GM12865 (cell line): ENCODE measurements at regions not wholly inside any gene's neighbourhood (a gene's known extent, or its start where the extent isn't known, plus 50 kb on each side); places are given as distances from the start of the nearest gene placed in this dataset.

Source experiments
- DNase-seq: peaks from one replicate; pipeline ENCODE4 v3.0.0; 2010; ENCODE audit warnings: low read depth
- H3K4me3 ChIP-seq: 2 replicates; pipeline ENCODE4 v1.5.1; 2011; ENCODE audit warnings: mild to moderate bottlenecking, low read depth, low read length, control low read depth
- TF ChIP-seq, protein P1 (sequence below): IDR thresholded peaks from 2 replicates; pipeline ENCODE4 v1.5.1; 2011; ENCODE audit warnings: low read length, control low read depth, low read depth, inconsistent platforms; ENCODE audit not compliant: insufficient read depth; ENCODE audit errors: missing control alignments

DNA sequence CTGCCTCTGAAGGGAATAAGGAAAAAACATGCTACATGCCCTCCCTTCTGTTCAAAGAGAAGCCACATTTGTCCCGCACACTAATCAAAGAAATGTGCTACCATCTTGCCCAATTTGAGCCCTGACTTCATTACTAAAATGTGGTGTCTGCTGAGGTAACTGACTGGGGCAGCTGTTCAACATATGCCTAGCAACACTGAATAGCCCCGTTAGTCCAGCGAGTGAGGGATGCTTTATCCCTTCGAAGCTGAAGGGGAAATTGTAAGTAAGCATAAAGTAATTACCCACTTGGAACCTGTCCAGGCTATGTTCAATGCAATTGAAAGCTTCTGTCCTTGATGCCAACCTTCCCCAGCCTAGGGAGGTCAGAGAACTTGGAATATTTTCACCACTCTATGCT is 310.6 kb downstream of the SEC16B start:
- DNase-seq: no peak
- TF ChIP-seq, protein P1, sequence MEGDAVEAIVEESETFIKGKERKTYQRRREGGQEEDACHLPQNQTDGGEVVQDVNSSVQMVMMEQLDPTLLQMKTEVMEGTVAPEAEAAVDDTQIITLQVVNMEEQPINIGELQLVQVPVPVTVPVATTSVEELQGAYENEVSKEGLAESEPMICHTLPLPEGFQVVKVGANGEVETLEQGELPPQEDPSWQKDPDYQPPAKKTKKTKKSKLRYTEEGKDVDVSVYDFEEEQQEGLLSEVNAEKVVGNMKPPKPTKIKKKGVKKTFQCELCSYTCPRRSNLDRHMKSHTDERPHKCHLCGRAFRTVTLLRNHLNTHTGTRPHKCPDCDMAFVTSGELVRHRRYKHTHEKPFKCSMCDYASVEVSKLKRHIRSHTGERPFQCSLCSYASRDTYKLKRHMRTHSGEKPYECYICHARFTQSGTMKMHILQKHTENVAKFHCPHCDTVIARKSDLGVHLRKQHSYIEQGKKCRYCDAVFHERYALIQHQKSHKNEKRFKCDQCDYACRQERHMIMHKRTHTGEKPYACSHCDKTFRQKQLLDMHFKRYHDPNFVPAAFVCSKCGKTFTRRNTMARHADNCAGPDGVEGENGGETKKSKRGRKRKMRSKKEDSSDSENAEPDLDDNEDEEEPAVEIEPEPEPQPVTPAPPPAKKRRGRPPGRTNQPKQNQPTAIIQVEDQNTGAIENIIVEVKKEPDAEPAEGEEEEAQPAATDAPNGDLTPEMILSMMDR: no peak

DNA sequence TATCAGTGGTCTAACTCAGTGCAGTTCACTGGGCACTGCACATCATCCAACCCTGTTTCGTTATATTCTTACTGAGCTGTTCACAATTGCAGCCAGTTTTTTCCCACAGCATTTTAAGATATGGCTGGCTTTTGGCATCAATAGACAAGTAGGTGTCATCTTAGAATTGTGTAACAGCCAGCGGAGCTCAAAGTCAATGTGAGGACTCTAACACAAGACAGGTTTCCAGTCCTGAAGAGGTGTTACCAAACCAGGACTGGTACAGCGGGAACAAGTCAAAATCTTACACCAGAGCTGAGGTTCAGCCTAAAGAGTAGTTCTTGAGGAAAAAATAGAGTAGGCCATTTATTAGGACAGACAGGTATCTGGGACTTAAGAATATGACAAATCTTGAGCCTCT is 313.3 kb downstream of the SEC16B start:
- no peak overlapping the region for H3K4me3 ChIP-seq
- TF ChIP-seq, protein P1: no peak
- no peak for DNase-seq

More for the DNA sequence above, 310.6 kb downstream of the SEC16B start:
- no peak overlapping the region for H3K4me3 ChIP-seq

DNA sequence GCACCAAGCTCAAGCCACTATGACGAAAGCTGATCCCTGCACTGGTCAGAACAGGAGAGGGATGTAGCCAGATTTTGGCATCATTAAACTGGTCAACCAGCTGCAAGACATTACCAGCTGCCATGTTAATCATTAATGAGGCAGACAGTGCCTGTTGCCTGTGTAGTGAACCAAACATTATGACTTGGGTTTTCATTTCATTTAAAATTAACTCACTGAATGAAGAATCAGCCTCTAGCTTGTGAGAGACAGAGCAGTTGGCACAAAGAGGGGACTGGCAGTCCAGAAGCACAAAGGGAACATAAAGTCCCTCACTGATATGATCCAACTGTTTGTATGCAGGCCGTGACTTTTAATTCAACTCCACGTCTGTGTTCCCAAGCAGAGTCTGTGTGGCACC is 318.9 kb downstream of the SEC16B start:
- TF ChIP-seq, protein P1: no peak
- no peak overlapping the region for H3K4me3 ChIP-seq
- no peak for DNase-seq

DNA sequence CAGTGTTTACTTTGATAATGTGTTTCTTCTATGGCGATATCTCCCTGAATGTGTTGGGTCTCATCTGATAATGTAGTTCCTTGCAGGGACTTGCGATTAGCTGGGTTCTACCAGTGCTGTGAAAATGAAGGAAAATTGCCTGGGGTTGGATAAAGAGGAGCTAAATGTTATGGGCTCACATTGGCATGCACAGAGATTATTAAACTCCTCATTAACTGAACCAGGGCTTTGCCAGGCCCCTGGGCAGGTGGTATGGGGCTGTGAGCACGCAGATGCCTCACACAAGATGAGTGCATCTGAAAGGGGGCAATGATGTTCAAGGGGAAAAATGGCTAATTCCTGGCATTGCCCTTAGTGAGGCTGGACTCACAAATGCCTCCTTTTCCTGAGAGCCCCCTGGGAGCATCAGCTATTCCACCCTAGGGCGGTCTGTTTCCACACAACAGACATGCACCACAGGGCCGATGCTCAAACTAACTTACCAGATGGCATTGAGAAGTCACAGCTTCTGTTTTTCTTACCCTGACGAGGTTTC is 321.1 kb downstream of the SEC16B start:
- no peak for DNase-seq
- TF ChIP-seq, protein P1: no peak
- H3K4me3 ChIP-seq: no peak overlapping the region

DNA sequence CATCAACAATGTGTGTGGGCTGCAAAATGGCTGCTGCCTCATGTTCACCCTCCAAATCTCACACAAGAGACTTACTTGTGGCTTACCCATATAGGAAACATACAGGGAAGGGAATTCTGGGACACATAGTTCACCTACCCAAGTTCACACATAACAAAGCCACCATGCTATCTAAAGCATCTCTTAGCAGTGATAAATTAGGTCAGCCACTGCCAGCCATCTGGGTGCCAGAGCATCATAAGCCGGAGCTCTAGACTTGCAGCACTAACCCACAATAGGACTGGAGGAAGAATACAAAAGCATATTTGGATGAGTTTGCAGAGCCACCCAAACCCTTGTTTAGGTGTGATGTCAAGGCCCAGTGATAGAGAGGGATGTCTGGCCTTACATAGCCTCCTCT is 321.7 kb downstream of the SEC16B start:
- no peak overlapping the region for H3K4me3 ChIP-seq
- TF ChIP-seq, protein P1: no peak
- no peak for DNase-seq

DNA sequence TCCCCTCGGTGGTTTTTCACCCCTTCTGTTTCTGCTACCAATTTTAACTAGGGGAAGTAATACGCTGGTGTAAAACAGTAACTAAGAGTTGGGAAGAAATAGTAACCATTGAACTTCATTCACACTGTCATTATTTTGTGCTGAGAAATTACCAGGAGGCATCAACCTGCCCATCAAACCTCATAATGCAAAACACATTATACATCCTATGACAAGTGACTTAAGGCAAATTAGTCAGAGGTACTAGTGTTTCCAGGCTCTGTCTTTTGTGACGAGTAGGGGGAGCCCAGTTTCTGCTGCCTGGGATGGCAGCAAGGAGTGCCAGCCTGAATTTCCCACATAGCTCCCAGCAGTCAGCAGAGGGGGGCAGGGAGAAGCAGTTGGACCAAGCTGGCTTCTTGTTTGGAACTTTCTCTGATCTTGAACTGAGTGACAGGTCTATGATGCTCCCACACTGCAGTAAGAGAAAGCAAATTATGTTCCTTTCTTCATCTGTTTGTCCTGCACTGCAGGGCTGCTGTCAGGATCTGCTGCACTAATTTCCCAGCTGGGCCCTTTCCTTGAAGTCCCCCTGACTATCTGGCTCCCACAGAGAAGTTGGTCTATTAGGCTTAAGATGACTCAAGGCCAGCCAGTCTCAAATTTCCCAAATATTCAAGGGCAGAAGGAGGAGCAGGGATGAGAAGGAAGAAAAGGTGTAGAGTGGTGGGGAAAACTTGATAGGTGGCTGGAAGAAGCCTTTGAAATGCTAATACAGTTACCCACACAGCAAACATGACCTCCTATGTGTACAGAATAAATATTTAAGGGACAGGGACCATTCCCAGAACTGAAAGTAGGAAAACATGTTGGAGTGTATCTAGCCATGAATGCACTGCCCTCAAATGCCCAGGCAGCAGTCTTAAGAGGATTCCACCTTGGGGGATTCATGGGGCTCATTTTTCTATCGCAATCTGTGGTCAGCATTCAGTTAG is 322.8 kb downstream of the SEC16B start:
- no peak overlapping the region for H3K4me3 ChIP-seq
- DNase-seq: no peak
- TF ChIP-seq, protein P1: no peak
